ENCODE measurements at regions not wholly inside any gene's neighbourhood (a gene's known extent, or its start where the extent isn't known, plus 50 kb on each side); places are given as distances from the start of the nearest gene placed in this dataset.
"Not testable (repeated sequence)": the region's sequence is repeated elsewhere in the genome, so short reads cannot be mapped to it uniquely, and the experiment has no call there.

DNA sequence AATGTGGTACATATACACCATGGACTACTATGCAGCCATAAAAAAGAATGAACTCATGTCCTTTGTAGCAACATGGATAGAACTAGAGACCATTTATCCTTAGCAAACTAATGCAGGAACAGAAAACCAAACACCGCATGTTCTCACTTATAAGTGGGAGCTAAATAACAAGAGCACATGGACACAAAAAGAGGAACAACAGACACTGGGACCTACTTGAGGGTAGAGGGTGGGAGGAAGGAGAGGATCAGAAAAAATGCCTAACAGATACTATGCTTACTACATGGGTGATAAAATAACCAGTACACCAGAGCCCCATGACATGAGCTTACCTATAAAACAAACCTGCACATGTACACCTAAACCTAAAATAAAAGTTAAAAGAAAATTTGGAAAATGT lies 82.0 kb upstream of the ADRB2 start:
- DNase-seq: not testable (repeated sequence)

DNA sequence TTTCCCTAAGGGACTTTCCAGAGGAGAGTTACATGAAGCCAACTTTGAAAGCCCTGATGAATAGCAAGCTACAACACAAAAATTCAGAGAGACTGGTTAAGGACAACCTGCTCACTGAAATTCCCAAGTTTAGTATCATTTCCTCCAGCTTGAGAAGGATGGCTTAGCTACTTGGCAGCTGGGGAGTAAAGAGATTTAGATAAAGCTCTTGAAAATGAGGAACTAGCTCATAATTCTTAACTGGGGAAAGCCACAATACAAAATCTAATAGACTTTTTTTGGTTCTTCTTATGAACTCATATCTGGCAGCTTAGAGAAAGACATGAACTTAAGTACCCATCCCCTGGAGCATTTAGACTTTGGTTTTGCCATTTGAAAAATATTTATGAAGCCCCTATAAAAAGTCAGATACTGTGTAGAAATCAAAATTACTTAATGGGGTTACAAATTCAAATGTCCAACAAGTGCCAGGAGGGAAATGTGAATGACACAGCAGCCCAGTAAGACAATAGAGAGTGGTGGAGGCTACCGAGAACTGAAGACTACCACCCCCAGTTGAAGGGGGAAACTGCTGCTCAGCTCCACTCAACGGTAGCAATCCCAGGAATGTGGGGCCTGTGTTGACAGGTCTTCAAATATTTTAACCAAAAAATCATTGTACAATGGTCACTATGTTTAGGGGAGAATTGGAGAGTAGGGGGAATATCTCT lies 79.4 kb upstream of the ADRB2 start:
- DNase-seq: no peak

DNA sequence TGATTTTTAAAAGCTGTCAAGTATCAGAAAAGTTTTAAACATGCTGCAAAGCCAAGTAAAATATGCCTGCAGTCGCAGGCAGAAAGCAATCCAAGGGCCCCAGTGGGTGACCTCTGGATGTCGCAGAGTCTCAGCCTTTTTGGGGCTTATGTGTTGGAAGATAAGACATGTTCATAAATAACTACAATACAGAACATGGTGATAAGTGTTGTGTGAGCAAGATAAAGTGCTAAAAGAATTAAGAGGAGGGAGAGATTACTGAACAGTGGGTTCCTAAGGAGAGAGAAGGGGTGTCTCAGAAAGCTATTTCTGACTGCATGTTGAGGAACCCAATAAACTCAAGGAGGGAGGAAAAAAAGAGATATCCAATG lies 78.9 kb upstream of the ADRB2 start:
- no peak for DNase-seq

DNA sequence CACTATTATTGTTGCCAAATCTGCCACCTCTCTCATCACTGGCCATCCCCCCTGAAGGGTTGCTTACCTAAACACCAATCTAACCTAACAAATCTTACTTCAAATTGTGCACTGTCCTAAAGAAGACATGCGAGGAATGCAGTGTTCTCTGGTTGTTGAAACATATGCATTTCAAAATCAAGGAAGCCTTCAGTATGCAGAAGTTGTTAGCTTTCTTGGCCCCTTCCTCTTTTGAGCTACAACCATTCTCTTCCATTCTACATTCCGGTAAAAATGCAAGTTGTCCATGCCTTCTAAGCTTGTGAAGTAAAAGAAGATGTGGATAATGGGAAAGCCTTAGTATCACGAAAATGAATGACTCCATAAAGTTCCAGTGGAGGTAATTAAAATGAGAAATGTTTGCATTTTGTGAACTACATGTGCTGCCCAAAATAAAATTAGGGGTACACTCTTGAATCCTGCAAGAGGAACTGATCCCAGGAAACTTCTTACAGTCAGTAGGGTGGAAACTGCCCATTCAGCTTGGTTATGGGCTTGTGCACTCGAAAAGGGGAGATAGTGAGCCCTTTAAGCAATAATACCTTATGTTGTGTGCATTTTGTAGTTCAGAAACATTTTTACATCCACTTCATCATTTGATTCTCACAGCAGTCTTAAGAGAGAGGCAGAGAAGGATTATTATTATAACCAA lies 77.6 kb upstream of the ADRB2 start:
- DNase-seq: no peak

DNA sequence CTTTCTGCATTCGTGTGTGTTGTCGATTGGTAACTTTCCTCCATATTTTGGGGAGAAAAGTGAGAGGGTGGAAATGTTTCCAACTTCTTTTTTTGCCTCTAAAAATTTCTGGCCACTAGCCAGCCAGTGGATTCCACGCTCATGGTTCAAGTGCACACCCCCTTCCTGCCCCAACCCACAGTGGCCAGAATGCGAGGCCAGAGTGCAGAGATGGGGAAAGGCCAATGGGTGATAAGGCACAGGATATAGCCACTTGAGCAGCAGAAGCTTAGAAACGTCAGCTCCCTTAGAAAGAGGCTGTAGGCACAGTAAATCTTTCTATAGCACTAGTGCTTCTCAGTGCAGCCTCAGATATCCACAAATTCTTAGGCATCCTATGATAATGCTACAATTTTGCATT lies 75.8 kb upstream of the ADRB2 start:
- no peak for DNase-seq

DNA sequence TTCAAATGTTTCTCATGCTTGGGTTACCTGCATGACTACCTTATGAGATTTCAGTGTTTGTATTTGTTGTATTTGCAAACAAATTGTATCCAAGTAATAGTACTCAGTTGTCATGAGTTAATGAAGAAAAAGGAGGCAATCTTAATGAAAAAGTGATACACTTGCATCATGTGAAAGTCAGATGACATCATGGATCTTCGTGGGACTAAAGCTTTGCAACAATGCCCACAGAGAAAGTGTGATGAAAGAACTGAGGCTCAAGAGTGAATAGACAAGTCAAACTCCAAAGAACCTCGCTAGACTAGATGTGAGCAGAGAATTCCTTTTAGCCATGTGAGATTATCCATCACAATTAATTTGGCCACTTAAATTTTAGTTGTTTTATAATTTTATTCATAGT lies 75.4 kb upstream of the ADRB2 start:
- DNase-seq: no peak

DNA sequence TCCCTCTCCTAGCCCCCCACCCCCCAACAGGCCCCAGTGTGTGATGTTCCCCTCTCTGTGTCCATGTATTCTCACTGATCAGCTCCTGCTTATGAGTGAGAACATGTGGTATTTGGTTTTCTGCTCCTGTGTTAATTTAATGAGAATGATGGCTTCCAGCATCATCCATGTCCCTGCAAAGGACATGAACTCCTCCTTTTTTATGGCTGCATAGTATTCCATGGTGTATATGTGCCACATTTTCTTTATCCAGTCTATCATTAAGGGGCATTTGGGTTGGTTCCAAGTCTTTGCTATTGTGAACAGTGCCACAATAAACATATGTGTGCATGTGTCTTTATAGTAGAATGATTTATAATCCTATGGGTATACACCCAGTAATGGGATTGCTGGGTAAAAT lies 74.0 kb upstream of the ADRB2 start:
- DNase-seq: not testable (repeated sequence)

DNA sequence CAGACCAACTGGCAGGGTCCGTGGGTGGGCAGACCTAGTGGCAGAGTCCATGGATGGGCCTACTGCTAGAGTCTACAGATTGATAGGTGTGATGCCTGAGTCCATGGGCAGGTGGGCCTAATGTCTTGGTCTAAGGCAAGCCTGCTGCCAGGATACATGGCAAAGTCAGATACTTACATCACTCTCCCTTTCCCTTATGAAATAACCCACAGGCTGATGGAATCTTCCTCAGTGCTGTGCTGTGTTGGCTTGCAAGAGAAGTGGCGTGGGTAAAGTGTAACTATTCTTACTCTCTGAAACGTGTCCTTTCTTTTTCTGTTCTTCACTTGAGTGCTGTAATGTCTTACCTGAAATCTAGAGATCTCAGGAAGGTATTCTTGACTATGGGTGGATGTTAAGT lies 67.3 kb upstream of the ADRB2 start:
- no peak for DNase-seq

DNA sequence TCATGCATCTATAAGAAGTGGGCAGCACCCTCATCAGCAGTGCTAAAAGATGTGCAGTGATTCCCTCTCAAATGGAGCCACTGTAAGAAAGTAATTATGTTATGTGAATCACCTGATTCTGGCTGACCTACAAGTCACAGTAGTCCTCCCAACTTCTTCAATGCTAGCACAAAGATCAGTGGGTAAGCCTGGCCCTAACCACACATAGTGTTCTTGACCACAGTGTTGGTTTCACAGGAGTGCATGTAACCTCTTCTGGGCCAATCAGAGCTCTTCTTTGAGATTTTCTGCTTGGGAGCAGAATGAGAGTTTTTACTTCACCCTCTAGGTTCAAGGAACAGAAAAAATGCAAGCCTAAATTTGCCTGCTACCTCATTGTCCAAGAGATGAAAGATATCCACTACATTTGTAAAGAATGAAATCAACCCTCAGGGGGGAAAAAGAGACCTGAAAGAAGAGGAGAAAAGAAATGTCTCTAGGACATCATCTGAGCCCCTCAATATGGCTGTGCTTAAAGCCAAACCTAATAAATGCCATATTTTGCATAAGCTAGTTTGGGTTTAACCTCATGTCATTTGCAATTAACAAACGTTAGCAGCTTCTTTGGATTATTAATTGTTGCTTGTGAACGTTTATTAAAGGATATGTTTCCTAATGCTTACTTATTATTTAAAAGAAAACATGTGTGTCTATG lies 65.3 kb upstream of the ADRB2 start:
- no peak for DNase-seq

DNA sequence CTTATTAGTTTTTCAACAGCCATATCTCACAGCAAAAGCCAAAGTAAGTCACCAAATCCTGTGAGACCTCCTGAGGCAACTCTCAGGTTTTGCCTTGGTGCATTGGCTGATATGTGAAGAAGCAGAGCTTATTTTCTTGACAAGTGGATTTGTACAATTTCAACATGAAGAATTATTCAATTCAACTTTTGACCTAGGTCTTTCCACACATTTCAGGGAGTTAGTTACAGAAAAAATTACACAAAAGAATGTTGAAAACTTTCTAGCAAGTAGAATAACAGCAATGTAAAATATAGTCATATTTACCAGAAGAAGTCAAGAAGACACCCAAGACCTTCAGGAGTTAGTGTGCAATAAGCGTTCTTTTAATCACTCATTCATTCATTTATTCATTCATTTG lies 62.4 kb upstream of the ADRB2 start:
- DNase-seq: no peak

DNA sequence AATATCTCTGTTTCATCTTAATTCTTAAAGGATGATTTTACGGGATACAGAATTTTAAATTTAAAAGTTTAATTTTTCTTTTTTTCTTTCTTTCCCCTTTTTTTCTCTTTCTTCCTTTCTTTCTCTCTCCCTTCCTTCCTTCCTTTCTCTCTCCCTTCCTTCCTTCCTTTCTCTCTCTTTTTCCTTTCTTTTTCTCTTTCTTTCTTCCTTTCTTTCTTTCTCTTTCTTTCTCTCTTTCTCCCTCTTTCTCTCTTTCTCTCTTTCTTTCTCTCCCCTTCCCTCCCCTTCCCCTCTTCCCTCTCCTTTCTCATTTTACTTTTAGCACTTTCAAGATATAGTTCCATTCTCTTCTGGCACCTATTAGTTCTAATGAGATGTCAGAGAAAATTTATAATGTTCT lies 61.4 kb upstream of the ADRB2 start:
- no peak for DNase-seq

DNA sequence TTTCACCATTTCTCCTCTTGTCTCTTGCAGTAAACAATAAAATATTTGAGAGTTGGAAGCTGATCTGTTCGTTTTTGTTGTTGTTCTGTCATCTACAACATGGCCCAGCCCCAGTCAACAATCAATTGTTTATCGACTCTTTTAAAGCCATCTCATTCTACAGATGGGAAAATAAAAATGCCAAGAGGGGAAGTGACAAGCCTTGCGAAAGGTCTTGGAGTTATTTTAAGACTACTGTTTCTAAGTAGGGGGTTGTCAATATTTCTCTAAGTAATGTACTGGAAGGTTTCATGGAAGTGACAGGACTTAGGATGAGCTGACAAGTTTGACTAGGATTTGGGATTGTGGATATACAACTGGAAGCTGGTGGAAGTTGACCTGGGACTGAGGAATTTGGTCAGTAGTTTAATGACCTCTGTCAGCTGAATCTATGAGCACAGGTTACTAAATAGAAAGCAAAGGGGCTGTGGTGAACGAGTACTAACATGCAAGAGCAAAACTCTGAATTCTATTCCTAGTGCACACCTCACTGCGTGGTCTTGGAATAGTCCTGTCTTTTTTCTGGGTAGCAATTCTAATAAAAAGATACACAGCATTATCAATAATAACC lies 57.5 kb upstream of the ADRB2 start:
- DNase-seq: no peak

DNA sequence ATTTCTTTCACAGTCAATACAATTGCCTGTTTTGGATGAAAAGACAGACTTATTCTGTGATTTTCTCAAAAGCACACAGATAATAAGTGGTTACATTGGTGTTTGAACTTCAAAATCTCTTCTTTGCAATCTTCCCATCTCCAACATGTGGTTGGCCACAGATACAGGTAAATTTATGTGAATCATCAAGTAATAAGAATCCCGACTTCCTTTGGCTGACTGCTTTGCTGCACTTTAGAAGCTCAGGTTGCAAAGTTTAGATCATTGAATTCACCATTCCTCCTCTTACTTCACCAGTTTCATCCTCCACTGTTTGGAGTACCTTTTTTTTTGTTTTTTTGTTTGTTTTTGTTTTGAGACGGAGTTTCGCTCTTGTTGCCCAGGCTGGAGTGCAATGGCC lies 56.5 kb upstream of the ADRB2 start:
- no peak for DNase-seq

DNA sequence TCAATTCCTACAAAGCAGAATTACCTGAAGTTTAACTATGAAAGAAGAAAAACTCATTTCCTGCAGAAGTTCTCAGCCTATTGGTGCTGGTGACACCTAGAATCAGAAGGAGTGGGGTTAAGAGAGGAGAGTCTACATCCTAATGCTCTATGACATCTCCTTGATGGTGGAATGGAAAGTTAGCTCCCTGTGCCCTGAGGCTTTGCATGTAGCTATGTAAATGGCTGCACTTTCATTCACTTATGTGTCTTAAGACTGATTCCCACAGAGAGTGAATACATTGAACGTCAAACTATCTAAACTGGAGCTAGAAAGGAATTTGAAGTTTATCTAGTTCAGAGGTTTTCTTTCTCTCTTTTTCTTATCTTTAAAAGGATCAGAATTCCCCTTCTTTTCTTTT lies 52.1 kb upstream of the ADRB2 start:
- DNase-seq: no peak

DNA sequence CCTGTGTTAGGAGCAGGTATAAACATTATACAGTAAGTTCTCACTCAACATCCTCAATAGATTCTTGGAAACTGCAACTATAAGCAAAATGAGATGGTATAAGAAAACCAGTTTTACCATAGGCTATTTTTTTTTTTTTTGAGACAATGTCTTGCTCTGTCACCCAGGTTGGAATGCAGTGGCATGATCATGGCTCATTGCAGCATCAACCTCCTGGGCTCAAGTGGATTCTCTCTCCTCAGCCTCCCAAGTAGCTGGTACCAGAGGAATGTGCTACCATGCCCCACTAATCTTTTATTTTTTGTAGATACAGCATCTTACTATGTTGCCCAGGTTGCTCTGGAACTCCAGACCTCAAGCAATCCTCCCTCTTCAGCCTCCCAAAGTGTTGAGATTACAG lies 50.1 kb upstream of the ADRB2 start:
- no peak for DNase-seq

Data from T-helper 9 cell (primary cell).